ENCODE measurements at regions not wholly inside any gene's neighbourhood (a gene's known extent, or its start where the extent isn't known, plus 50 kb on each side); places are given as distances from the start of the nearest gene placed in this dataset.

- no peak for TF ChIP-seq CTCF (conservative IDR thresholded peaks at IDR 0.05)
- H3K9ac ChIP-seq (ENCODE audit: extremely low read depth, low read length, poor library complexity, severe bottlenecking), result no peak overlapping the region
- H3K27me3 Mint-ChIP-seq (ENCODE audit: insufficient read depth), result no peaks in the 10 kb centered on the region
- H3K27ac ChIP-seq (ENCODE audit: low read depth, low read length), result no peak overlapping the region
- no peaks in the 10 kb centered on the region for H3K36me3 ChIP-seq (ENCODE audit: control insufficient read depth, insufficient read depth, low read length)
- no peaks in the 10 kb centered on the region for H3K4me1 Mint-ChIP-seq
- no peak overlapping the region for H3K4me3 ChIP-seq (ENCODE audit: low read length)
- no peak overlapping the region for H3K27ac Mint-ChIP-seq
- H3K36me3 Mint-ChIP-seq (ENCODE audit: low read depth), result no peaks in the 10 kb centered on the region
- H3K9me3 ChIP-seq (ENCODE audit: control insufficient read depth, low read length), result no peaks in the 10 kb centered on the region
- WGBS, 2 experiments (ENCODE audit: insufficient coverage in 1 of 2, insufficient read length in 1 of 2), result 88% methylated on average over 1 of the region's 1 CpG; no CpG with 5 or more reads in 1 of the 2 experiments
- no peak for DNase-seq
- H3K4me3 Mint-ChIP-seq, result no peak overlapping the region
- no peaks in the 10 kb centered on the region for H3K27me3 ChIP-seq (ENCODE audit: control insufficient read depth, insufficient read depth, low read length, poor library complexity, severe bottlenecking)
- H3K9me3 Mint-ChIP-seq, result no peaks in the 10 kb centered on the region
- H3K4me1 ChIP-seq (ENCODE audit: control insufficient read depth, insufficient read depth, low read length), result no peaks in the 10 kb centered on the region
These were observed 290.9 kb downstream of the LRRIQ3 start for GRCh38 chr1:73907051-73907450.

GRCh38 chr1:73903092-73903491, 294.9 kb downstream of the LRRIQ3 start:
- H3K27ac ChIP-seq (ENCODE audit: low read depth, low read length), result no peak overlapping the region
- H3K36me3 Mint-ChIP-seq (ENCODE audit: low read depth), result no peaks in the 10 kb centered on the region
- H3K9me3 ChIP-seq (ENCODE audit: control insufficient read depth, low read length), result no peaks in the 10 kb centered on the region
- no peak for TF ChIP-seq CTCF (conservative IDR thresholded peaks at IDR 0.05)
- H3K36me3 ChIP-seq (ENCODE audit: control insufficient read depth, insufficient read depth, low read length), result no peaks in the 10 kb centered on the region
- H3K4me1 Mint-ChIP-seq, result no peaks in the 10 kb centered on the region
- no peak overlapping the region for H3K27ac Mint-ChIP-seq
- H3K4me3 Mint-ChIP-seq, result no peak overlapping the region
- DNase-seq, result no peak
- H3K9ac ChIP-seq (ENCODE audit: extremely low read depth, low read length, poor library complexity, severe bottlenecking), result no peak overlapping the region
- no peaks in the 10 kb centered on the region for H3K9me3 Mint-ChIP-seq
- H3K27me3 Mint-ChIP-seq (ENCODE audit: insufficient read depth), result no peaks in the 10 kb centered on the region
- no peaks in the 10 kb centered on the region for H3K4me1 ChIP-seq (ENCODE audit: control insufficient read depth, insufficient read depth, low read length)
- no peaks in the 10 kb centered on the region for H3K27me3 ChIP-seq (ENCODE audit: control insufficient read depth, insufficient read depth, low read length, poor library complexity, severe bottlenecking)
- WGBS, 2 experiments (ENCODE audit: insufficient coverage in 1 of 2, insufficient read length in 1 of 2), result 94 to 96% methylated on average over 2 to 3 of the region's 3 CpGs
- H3K4me3 ChIP-seq (ENCODE audit: low read length), result no peak overlapping the region

GRCh38 chr1:73901738-73902137, 296.2 kb downstream of the LRRIQ3 start:
- no peaks in the 10 kb centered on the region for H3K4me1 Mint-ChIP-seq
- Histone ChIP-seq H3K9me3 (ENCODE audit: control insufficient read depth, low read length) (no peaks in the 10 kb centered on the region), H3K27ac (ENCODE audit: low read depth, low read length) (peak overlapping the region; percentile 84), H3K4me1 (ENCODE audit: control insufficient read depth, insufficient read depth, low read length) (no peaks in the 10 kb centered on the region), H3K9ac (ENCODE audit: extremely low read depth, low read length, poor library complexity, severe bottlenecking) (no peak overlapping the region), H3K27me3 (ENCODE audit: control insufficient read depth, insufficient read depth, low read length, poor library complexity, severe bottlenecking) (no peaks in the 10 kb centered on the region), H3K4me3 (ENCODE audit: low read length) (no peak overlapping the region), H3K36me3 (ENCODE audit: control insufficient read depth, insufficient read depth, low read length) (no peaks in the 10 kb centered on the region)
- H3K27ac Mint-ChIP-seq, result no peak overlapping the region
- no peaks in the 10 kb centered on the region for H3K36me3 Mint-ChIP-seq (ENCODE audit: low read depth)
- H3K9me3 Mint-ChIP-seq, result no peaks in the 10 kb centered on the region
- 65 to 80% methylated on average over 5 of the region's 5 CpGs for whole genome bisulfite sequencing, 2 experiments (ENCODE audit: insufficient coverage in 1 of 2, insufficient read length in 1 of 2)
- no peaks in the 10 kb centered on the region for H3K27me3 Mint-ChIP-seq (ENCODE audit: insufficient read depth)
- no peak for TF ChIP-seq CTCF (conservative IDR thresholded peaks at IDR 0.05)
- no peak overlapping the region for H3K4me3 Mint-ChIP-seq
- DNase-seq, result no peak

Measured in endodermal cell (in vitro differentiated cells).